Uterus (tissue), 3 donors: ENCODE measurements at regions not wholly inside any gene's neighbourhood (a gene's known extent, or its start where the extent isn't known, plus 50 kb on each side); places are given as distances from the start of the nearest gene placed in this dataset.

Experiments used
- DNase-seq, 2 donors: peaks; one replicate each; pipeline ENCODE4 v3.0.0-alpha.2; 2019 to 2020
- H3K27ac ChIP-seq, 2 donors: fragments of 200-600 bp; sonication (generic); 1 replicate in 1 of 2; 2 replicates in 1 of 2; pipeline ENCODE4 v1.5.1; 2016 to 2018
- H3K27me3 ChIP-seq, 2 donors: fragments of 200-600 bp; sonication (generic); one replicate each; pipeline ENCODE4 v1.5.1; 2018 to 2019; ENCODE audit warnings: control low read depth in 1 of 2
- H3K36me3 ChIP-seq, 2 donors: fragments of 200-600 bp; sonication (generic); one replicate each; pipeline ENCODE4 v1.5.1; 2019; ENCODE audit warnings: control low read depth in 1 of 2
- H3K4me1 ChIP-seq, 2 donors: fragments of 200-600 bp; sonication (generic); one replicate each; pipeline ENCODE4 v1.5.1; 2018 to 2019; ENCODE audit warnings: control low read depth in 1 of 2
- H3K4me3 ChIP-seq, 2 donors: fragments of 200-600 bp; sonication (generic); 1 replicate in 1 of 2; 2 replicates in 1 of 2; pipeline ENCODE4 v1.5.1; 2018 to 2019; ENCODE audit warnings: mild to moderate bottlenecking in 1 of 2
- H3K9me3 ChIP-seq, 2 donors: fragments of 200-600 bp; sonication (generic); one replicate each; pipeline ENCODE4 v1.5.1; 2019; ENCODE audit warnings: control low read depth in 1 of 2
- POLR2A ChIP-seq, 2 donors: fragments of 450-650 bp; IDR thresholded peaks; one replicate each; pipeline ENCODE4 v1.6.1; 2016; ENCODE audit warnings: antibody characterized with exemption in 2 of 2, mild to moderate bottlenecking in 1 of 2, moderate library complexity in 1 of 2
- intact Hi-C: fragments of 100-400 bp; cut with DNase I; formaldehyde crosslinking; loops from one replicate; pipeline ENCODE4 v1.15.1; 2023; ENCODE audit warnings: low total_unique reads
- TF ChIP-seq, protein P1 (sequence below), 4 experiments: fragments of 200-600 bp in 2 of 4; fragments of 450-650 bp in 2 of 4; sonication (generic) in 2 of 4; IDR thresholded peaks; one replicate each; pipeline ENCODE4 v1.5.1; 2016 to 2019; ENCODE audit warnings: antibody characterized with exemption in 4 of 4, mild to moderate bottlenecking in 2 of 4, moderate library complexity in 1 of 4
- donor health status: DM: yes; HTN: yes; CAD: no.

GRCh38 chr11:115065314-115065713 lies 387.0 kb downstream of the NXPE2 start:
- no peaks in the 10 kb centered on the region for H3K36me3 ChIP-seq
- H3K4me1 ChIP-seq = no peaks in the 10 kb centered on the region
- intact Hi-C loops = no loop called here
- no peak for DNase-seq
- H3K9me3 ChIP-seq = no peaks in the 10 kb centered on the region
- TF ChIP-seq POLR2A (IDR thresholded peaks at IDR 0.05) = no peak
- TF ChIP-seq, protein P1, sequence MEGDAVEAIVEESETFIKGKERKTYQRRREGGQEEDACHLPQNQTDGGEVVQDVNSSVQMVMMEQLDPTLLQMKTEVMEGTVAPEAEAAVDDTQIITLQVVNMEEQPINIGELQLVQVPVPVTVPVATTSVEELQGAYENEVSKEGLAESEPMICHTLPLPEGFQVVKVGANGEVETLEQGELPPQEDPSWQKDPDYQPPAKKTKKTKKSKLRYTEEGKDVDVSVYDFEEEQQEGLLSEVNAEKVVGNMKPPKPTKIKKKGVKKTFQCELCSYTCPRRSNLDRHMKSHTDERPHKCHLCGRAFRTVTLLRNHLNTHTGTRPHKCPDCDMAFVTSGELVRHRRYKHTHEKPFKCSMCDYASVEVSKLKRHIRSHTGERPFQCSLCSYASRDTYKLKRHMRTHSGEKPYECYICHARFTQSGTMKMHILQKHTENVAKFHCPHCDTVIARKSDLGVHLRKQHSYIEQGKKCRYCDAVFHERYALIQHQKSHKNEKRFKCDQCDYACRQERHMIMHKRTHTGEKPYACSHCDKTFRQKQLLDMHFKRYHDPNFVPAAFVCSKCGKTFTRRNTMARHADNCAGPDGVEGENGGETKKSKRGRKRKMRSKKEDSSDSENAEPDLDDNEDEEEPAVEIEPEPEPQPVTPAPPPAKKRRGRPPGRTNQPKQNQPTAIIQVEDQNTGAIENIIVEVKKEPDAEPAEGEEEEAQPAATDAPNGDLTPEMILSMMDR (IDR thresholded peaks at IDR 0.05) = no peak
- no peaks in the 10 kb centered on the region for H3K27me3 ChIP-seq
- H3K27ac ChIP-seq = no peak overlapping the region
- no peak overlapping the region for H3K4me3 ChIP-seq

- intact Hi-C loops = no loop called here
- H3K27me3 ChIP-seq = no peaks in the 10 kb centered on the region
- H3K36me3 ChIP-seq = no peaks in the 10 kb centered on the region
- no peaks in the 10 kb centered on the region for H3K9me3 ChIP-seq
- H3K4me3 ChIP-seq = no peak overlapping the region
- DNase-seq = no peak
- no peak overlapping the region for H3K27ac ChIP-seq
- TF ChIP-seq POLR2A (IDR thresholded peaks at IDR 0.05) = no peak
- TF ChIP-seq, protein P1 (IDR thresholded peaks at IDR 0.05) = no peak
- H3K4me1 ChIP-seq = no peaks in the 10 kb centered on the region
These were observed 387.7 kb downstream of the NXPE2 start for GRCh38 chr11:115065830-115066664.

GRCh38 chr11:115067471-115067870 lies 389.1 kb downstream of the NXPE2 start:
- intact Hi-C loops = no loop called here
- DNase-seq = no peak
- Histone ChIP-seq H3K27ac (no peak overlapping the region), H3K27me3 (no peaks in the 10 kb centered on the region), H3K9me3 (no peaks in the 10 kb centered on the region), H3K4me3 (no peak overlapping the region), H3K36me3 (no peaks in the 10 kb centered on the region), H3K4me1 (no peaks in the 10 kb centered on the region)
- no peak for TF ChIP-seq POLR2A (IDR thresholded peaks at IDR 0.05)
- TF ChIP-seq, protein P1 (IDR thresholded peaks at IDR 0.05) = no peak

DNA sequence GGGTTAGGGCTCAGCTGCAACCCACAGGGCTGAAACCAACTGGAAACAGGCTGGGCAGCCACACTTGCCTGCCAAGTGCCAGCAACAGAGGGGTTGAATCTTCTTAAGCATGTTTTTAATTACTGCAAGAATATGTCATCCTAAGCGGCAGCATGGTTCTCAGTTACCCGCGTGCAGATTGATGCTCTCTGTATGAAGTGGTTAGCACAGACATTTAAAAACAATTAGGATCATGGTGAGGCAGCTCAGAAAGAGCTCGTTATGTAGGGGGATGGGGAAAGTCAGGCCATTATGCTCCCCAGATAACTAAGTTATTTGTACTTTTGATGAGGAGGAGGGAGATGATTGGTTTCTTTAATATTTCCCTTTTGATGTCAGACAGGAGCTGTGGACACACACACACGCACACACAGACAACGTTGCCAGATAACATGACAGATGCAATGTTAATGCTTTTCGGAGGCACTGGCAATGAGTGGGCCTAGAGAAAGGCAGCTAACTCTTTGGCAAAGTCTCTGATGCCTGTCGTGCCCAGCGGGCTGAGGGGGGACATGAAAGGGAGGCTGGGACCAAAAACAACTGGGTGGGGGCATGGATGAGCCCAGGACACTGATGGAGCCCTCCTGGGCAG lies 389.7 kb downstream of the NXPE2 start:
- no peaks in the 10 kb centered on the region for H3K27me3 ChIP-seq

DNA sequence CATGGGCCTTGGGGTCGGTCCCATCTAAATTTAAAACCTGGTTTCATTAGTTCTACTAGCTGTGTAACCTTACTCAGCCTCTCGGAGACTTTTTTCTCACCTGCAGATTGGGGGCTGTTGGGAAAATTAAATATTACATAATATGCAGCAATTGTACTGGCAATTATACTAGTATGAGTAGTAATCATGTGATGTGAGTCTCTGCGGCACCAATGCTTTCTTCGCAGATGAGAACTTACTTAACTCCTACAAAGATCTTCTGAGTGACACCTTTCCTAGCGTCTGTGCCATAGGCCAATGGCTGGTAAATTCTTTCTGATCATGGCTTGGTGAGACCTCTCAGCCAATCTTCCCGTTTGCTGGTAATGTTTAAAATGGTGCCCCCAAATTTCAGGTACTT lies 391.3 kb downstream of the NXPE2 start:
- Histone ChIP-seq H3K9me3 (no peaks in the 10 kb centered on the region), H3K4me3 (no peak overlapping the region), H3K4me1 (no peaks in the 10 kb centered on the region), H3K27ac (no peak overlapping the region), H3K36me3 (no peaks in the 10 kb centered on the region), H3K27me3 (no peaks in the 10 kb centered on the region)
- TF ChIP-seq POLR2A (IDR thresholded peaks at IDR 0.05) = no peak
- TF ChIP-seq, protein P1 (IDR thresholded peaks at IDR 0.05) = no peak
- DNase-seq = no peak
- intact Hi-C loops = no loop called here

More for the DNA sequence above, 389.7 kb downstream of the NXPE2 start:
- H3K36me3 ChIP-seq = no peaks in the 10 kb centered on the region
- H3K9me3 ChIP-seq = no peaks in the 10 kb centered on the region
- DNase-seq = no peak
- no peak overlapping the region for H3K27ac ChIP-seq
- intact Hi-C loops = no loop called here
- H3K4me3 ChIP-seq = no peak overlapping the region
- no peaks in the 10 kb centered on the region for H3K4me1 ChIP-seq
- no peak for TF ChIP-seq POLR2A (IDR thresholded peaks at IDR 0.05)
- TF ChIP-seq, protein P1 (IDR thresholded peaks at IDR 0.05) = no peak
